Activated CD8-positive, alpha-beta T cell treated with anti-CD3 and anti-CD28 coated beads for 36 hours (primary cell): ENCODE measurements at regions not wholly inside any gene's neighbourhood (a gene's known extent, or its start where the extent isn't known, plus 50 kb on each side); places are given as distances from the start of the nearest gene placed in this dataset.

ENCODE experiments used
- ATAC-seq: fragments of 200-7000 bp; cut with Tn5 transposase; one replicate; pipeline ENCODE4 v1.10.0; 2021; ENCODE audit warnings: mild to moderate bottlenecking, moderate library complexity
- CTCF ChIA-PET: fragments of 350-600 bp; sonication (Branson Sonifier 250); formaldehyde crosslinking; loops from one replicate; lab custom pipeline; 2021; ENCODE audit warnings: antibody characterized with exemption; lab: Charles Lee
- POLR2A ChIA-PET: fragments of 350-600 bp; sonication (Branson Sonifier 250); formaldehyde crosslinking; loops from one replicate; lab custom pipeline; 2021; ENCODE audit warnings: antibody characterized with exemption; lab: Charles Lee
- DNase-seq: peaks from one replicate; pipeline ENCODE4 v3.0.0-alpha.2; 2020
- H3K27ac Mint-ChIP-seq: one replicate; pipeline ENCODE4 v1.8.0; 2021; ENCODE audit warnings: mild to moderate bottlenecking, mixed read lengths
- H3K27me3 Mint-ChIP-seq: one replicate; pipeline ENCODE4 v1.8.0; 2021; ENCODE audit warnings: mixed read lengths
- H3K36me3 Mint-ChIP-seq: one replicate; pipeline ENCODE4 v1.8.0; 2021; ENCODE audit warnings: low read depth, mixed read lengths
- H3K4me1 Mint-ChIP-seq: one replicate; pipeline ENCODE4 v1.8.0; 2021; ENCODE audit warnings: low read depth, mixed read lengths
- H3K4me3 Mint-ChIP-seq: one replicate; pipeline ENCODE4 v1.8.0; 2021; ENCODE audit warnings: mild to moderate bottlenecking, moderate library complexity, mixed read lengths
- H3K9me3 Mint-ChIP-seq: one replicate; pipeline ENCODE4 v1.8.0; 2021; ENCODE audit warnings: mixed read lengths
- intact Hi-C: fragments of 100-400 bp; cut with micrococcal nuclease; formaldehyde crosslinking; loops from one replicate; pipeline ENCODE4 v1.10.0; 2022
- TF ChIP-seq, protein P1 (sequence below): fragments of 200-600 bp; IDR thresholded peaks from one replicate; pipeline ENCODE4 v1.8.0; 2022; ENCODE audit warnings: antibody characterized with exemption, mild to moderate bottlenecking

DNA sequence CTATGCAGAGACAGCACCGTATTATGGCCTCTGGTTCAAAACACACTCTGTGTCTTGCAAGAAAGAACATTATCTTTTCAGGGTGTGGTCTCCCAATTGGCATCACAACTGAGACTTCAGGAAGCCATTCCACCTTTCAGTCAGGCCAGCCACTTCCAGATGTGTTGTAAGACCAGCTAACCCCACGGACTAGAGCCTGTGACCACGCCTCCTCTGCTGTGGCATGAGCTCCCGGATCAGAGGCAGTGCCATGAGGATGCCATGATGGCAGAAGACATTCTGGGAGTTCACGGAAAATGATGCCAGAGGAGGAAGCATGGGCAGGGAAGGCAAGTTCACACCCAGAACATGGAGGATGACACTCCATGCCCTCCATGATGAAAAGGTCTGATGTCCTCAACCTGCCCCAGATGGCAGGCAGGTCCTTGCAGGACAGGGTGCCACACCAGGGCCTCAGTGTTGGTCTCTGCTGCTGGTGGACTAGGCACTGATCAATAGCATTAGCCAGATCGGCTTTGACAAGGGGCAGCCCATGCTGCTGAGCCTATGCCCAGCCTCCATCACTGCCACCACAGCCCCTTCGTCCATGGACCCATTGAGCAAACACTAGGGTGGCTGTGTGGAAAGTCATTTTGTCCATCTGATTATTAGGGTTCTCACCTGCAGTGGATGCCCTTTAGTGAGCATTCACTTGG lies 341.6 kb downstream of the MATN1 start:
- H3K9me3 Mint-ChIP-seq: no peaks in the 10 kb centered on the region
- peaks cover 2% of the 10 kb centered on the region for H3K4me1 Mint-ChIP-seq
- H3K27ac Mint-ChIP-seq: no peak overlapping the region
- TF ChIP-seq, protein P1, sequence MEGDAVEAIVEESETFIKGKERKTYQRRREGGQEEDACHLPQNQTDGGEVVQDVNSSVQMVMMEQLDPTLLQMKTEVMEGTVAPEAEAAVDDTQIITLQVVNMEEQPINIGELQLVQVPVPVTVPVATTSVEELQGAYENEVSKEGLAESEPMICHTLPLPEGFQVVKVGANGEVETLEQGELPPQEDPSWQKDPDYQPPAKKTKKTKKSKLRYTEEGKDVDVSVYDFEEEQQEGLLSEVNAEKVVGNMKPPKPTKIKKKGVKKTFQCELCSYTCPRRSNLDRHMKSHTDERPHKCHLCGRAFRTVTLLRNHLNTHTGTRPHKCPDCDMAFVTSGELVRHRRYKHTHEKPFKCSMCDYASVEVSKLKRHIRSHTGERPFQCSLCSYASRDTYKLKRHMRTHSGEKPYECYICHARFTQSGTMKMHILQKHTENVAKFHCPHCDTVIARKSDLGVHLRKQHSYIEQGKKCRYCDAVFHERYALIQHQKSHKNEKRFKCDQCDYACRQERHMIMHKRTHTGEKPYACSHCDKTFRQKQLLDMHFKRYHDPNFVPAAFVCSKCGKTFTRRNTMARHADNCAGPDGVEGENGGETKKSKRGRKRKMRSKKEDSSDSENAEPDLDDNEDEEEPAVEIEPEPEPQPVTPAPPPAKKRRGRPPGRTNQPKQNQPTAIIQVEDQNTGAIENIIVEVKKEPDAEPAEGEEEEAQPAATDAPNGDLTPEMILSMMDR: no peak
- no peaks in the 10 kb centered on the region for H3K36me3 Mint-ChIP-seq
- H3K4me3 Mint-ChIP-seq: no peak overlapping the region
- POLR2A ChIA-PET: no interaction called here
- H3K27me3 Mint-ChIP-seq: peaks cover 16% of the 10 kb centered on the region
- no peak for DNase-seq
- intact Hi-C loops: no loop called here
- no peak for ATAC-seq
- CTCF ChIA-PET: interaction anchor here (1.5 to 3.3 kb wide), 6 partner anchors 12 to 175 kb away, joined by 3 to 26 read pairs (median 4); no protein-coding TSS in a partner anchor

GRCh38 chr1:30381266-30381665 lies 342.1 kb downstream of the MATN1 start:
- H3K27me3 Mint-ChIP-seq: peaks cover 17% of the 10 kb centered on the region
- ChIA-PET POLR2A (no interaction called here), CTCF (interaction anchor here (0.7 to 3.3 kb wide), 23 partner anchors 8 to 1145 kb away, joined by 3 to 26 read pairs (median 4); partner anchors contain the start of gene PTPRU)
- no peak overlapping the region for H3K27ac Mint-ChIP-seq
- H3K9me3 Mint-ChIP-seq: no peaks in the 10 kb centered on the region
- TF ChIP-seq, protein P1: no peak
- H3K36me3 Mint-ChIP-seq: no peaks in the 10 kb centered on the region
- intact Hi-C loops: no loop called here
- ATAC-seq (no peak), DNase-seq (no peak)
- no peak overlapping the region for H3K4me3 Mint-ChIP-seq
- H3K4me1 Mint-ChIP-seq: peaks cover 2% of the 10 kb centered on the region

DNA sequence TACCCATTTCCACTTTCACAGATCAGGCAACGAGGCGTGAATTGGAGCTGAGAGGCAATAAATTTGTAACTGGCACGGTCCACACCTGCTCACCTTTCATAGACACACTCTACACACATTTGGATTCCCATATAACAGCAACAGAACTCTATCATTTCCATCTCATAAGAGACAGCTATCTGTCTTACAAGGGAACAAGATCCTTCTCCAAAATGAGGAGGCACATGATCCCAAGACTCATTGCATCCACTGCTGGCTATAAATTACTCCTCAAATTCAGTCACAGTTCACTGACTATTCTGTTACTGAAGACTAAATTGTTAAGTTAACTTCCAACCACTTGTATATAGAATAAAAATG lies 342.8 kb downstream of the MATN1 start:
- Mint-ChIP-seq H3K27ac (no peak overlapping the region), H3K4me1 (peaks cover 2% of the 10 kb centered on the region), H3K4me3 (no peak overlapping the region), H3K27me3 (peaks cover 19% of the 10 kb centered on the region), H3K36me3 (no peaks in the 10 kb centered on the region), H3K9me3 (no peaks in the 10 kb centered on the region)
- TF ChIP-seq, protein P1: peak; percentile 22
- intact Hi-C loops: no loop called here
- ATAC-seq (no peak), DNase-seq (no peak)
- CTCF ChIA-PET: interaction anchor here (0.6 to 3.3 kb wide), 38 partner anchors 8 to 1150 kb away, joined by 3 to 26 read pairs (median 4); partner anchors contain the start of gene PTPRU
- POLR2A ChIA-PET: interaction anchor here (0.9 kb wide), 1 partner anchor 17 kb away, joined by 3 read pairs; no protein-coding TSS in a partner anchor

DNA sequence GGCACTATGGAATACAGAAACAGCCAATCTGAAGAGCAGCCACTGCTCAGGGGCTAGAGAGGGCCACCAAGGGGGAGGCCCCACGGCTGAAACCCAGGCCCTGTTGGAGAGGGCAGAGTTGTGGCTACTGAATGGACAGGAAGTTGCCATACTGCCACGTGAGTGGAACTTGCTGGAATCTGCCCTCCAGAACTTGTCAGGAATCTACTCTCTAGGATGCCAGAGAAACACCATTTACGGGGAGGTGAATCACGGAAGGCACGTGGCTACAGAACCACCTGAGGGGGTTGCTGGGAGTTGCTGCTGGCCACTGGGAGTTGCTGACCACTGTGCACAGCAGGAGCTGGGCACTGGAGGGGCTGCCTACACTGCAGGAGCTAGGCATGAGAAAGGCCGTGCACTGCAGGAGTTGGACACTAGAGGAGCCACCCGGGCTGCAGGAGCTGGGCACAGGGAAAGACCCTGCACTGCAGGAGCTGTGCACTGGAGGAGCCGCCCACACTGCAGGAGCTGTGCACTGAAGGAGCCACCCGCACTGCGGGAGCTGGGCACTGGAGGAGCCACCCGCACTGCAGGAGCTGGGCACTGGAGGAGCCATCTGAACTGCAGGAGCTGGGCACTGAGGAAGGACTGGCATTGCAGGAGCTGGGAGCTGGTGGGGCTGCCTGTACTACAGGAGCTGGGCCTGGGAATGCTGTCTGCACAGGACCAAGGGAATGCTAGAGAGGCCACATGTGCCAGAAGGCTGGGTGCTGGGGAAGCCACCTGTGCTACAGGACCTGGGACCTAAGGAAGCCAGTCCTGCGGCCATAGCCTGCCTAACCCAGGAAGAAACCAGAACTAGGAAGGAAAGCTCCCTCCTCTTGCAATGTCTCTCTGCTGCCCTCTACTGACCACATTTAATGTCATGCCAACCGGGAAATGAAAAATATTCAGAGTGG lies 343.4 kb downstream of the MATN1 start:
- no peaks in the 10 kb centered on the region for H3K9me3 Mint-ChIP-seq
- no peak overlapping the region for H3K27ac Mint-ChIP-seq
- H3K4me1 Mint-ChIP-seq: peaks cover 2% of the 10 kb centered on the region
- ATAC-seq (peak; percentile 34), DNase-seq (peak; percentile 56)
- TF ChIP-seq, protein P1: peak; percentile 71
- ChIA-PET CTCF (interaction anchor here (0.6 to 3.3 kb wide), 35 partner anchors 8 to 1150 kb away, joined by 3 to 26 read pairs (median 4); partner anchors contain the start of gene PTPRU), POLR2A (interaction anchor here (0.9 kb wide), 1 partner anchor 16 kb away, joined by 3 read pairs; no protein-coding TSS in a partner anchor)
- H3K36me3 Mint-ChIP-seq: no peaks in the 10 kb centered on the region
- H3K4me3 Mint-ChIP-seq: no peak overlapping the region
- intact Hi-C loops: no loop called here
- peaks cover 17% of the 10 kb centered on the region for H3K27me3 Mint-ChIP-seq
